Right atrium auricular region (tissue), 2 donors: ENCODE measurements at regions not wholly inside any gene's neighbourhood (a gene's known extent, or its start where the extent isn't known, plus 50 kb on each side); places are given as distances from the start of the nearest gene placed in this dataset.

Source experiments
- DNase-seq: peaks from one replicate; pipeline ENCODE4 v3.0.0-alpha.2; 2019; ENCODE audit warnings: low spot score
- H3K27ac ChIP-seq, 2 donors: fragments of 200-600 bp; sonication (generic); 1 replicate in 1 of 2; 2 replicates in 1 of 2; pipeline ENCODE4 v1.5.1; 2016 to 2019
- H3K27me3 ChIP-seq, 2 donors: fragments of 200-600 bp; sonication (generic); one replicate each; pipeline versions ENCODE4 v1.5.1 to v1.6.0; 2017 to 2019
- H3K36me3 ChIP-seq: fragments of 200-600 bp; sonication (generic); one replicate; pipeline ENCODE4 v1.5.1; 2016
- H3K4me1 ChIP-seq, 2 donors: fragments of 200-600 bp; sonication (generic); one replicate each; pipeline versions ENCODE4 v1.5.1 to v1.6.0; 2017 to 2019
- H3K4me3 ChIP-seq, 2 donors: fragments of 200-600 bp; sonication (generic); 1 replicate in 1 of 2; 2 replicates in 1 of 2; pipeline ENCODE4 v1.5.1; 2017 to 2019; ENCODE audit warnings: mild to moderate bottlenecking in 1 of 2, moderate library complexity in 1 of 2
- H3K9me3 ChIP-seq, 2 donors: fragments of 200-600 bp; sonication (generic); one replicate each; pipeline ENCODE4 v1.5.1; 2019
- CTCF ChIP-seq, 2 donors: fragments of 200-600 bp; sonication (generic); IDR thresholded peaks; one replicate each; pipeline ENCODE4 v1.5.1; 2019; ENCODE audit warnings: antibody characterized with exemption in 2 of 2

- no peak overlapping the region for H3K4me3 ChIP-seq
- no peak overlapping the region for H3K27ac ChIP-seq
- no peaks in the 10 kb centered on the region for H3K27me3 ChIP-seq
- no peaks in the 10 kb centered on the region for H3K4me1 ChIP-seq
- TF ChIP-seq CTCF (IDR thresholded peaks at IDR 0.05): no peak
- no peaks in the 10 kb centered on the region for H3K36me3 ChIP-seq
- no peak for DNase-seq
- H3K9me3 ChIP-seq: no peaks in the 10 kb centered on the region
These were observed 112.3 kb upstream of the HES1 start for GRCh38 chr3:194023501-194024280.

- Histone ChIP-seq H3K27me3 (no peaks in the 10 kb centered on the region), H3K27ac (no peak overlapping the region), H3K4me1 (no peaks in the 10 kb centered on the region), H3K4me3 (no peak overlapping the region), H3K9me3 (no peaks in the 10 kb centered on the region), H3K36me3 (no peaks in the 10 kb centered on the region)
- DNase-seq: no peak
- TF ChIP-seq CTCF (IDR thresholded peaks at IDR 0.05): no peak
These were observed 110.8 kb upstream of the HES1 start for GRCh38 chr3:194025119-194025518.

- Histone ChIP-seq H3K27me3 (no peaks in the 10 kb centered on the region), H3K4me1 (no peaks in the 10 kb centered on the region), H3K27ac (no peak overlapping the region), H3K36me3 (no peaks in the 10 kb centered on the region), H3K9me3 (no peaks in the 10 kb centered on the region), H3K4me3 (no peak overlapping the region)
- no peak for DNase-seq
- no peak for TF ChIP-seq CTCF (IDR thresholded peaks at IDR 0.05)
These were observed 110.0 kb upstream of the HES1 start for GRCh38 chr3:194025951-194026350.

- Histone ChIP-seq H3K36me3 (no peaks in the 10 kb centered on the region), H3K4me1 (no peaks in the 10 kb centered on the region), H3K27ac (no peak overlapping the region), H3K9me3 (no peaks in the 10 kb centered on the region), H3K27me3 (no peaks in the 10 kb centered on the region), H3K4me3 (no peak overlapping the region)
- no peak for DNase-seq
- no peak for TF ChIP-seq CTCF (IDR thresholded peaks at IDR 0.05)
These were observed 107.4 kb upstream of the HES1 start for GRCh38 chr3:194028434-194029004.

GRCh38 chr3:194029846-194030245 is 106.1 kb upstream of the HES1 start:
- Histone ChIP-seq H3K27ac (no peak overlapping the region), H3K4me1 (no peaks in the 10 kb centered on the region), H3K27me3 (no peaks in the 10 kb centered on the region), H3K36me3 (no peaks in the 10 kb centered on the region), H3K4me3 (no peak overlapping the region), H3K9me3 (no peaks in the 10 kb centered on the region)
- TF ChIP-seq CTCF (IDR thresholded peaks at IDR 0.05): no peak
- no peak for DNase-seq
